ENCODE measurements at regions not wholly inside any gene's neighbourhood (a gene's known extent, or its start where the extent isn't known, plus 50 kb on each side); places are given as distances from the start of the nearest gene placed in this dataset.

DNA sequence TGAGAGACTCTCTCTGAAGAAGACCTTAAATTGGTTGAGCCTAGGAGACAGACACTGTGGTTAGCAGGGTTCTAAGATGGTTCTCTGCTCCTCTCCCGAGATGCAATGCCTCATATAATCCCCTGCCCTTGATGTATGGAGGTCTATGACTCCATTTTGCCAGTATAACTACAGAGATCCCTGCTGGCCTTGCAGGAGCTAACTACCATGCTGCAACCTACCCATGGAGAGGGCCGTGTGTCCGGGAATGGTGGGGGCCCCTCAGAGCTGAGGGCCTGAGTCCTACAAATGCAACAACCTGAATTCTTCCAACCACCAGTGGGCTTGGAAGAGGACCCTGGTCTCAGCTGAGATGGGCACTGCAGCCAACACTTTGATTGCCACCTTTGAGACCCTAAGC lies 388.0 kb downstream of the SETD4 start:
- TF ChIP-seq, protein P1, sequence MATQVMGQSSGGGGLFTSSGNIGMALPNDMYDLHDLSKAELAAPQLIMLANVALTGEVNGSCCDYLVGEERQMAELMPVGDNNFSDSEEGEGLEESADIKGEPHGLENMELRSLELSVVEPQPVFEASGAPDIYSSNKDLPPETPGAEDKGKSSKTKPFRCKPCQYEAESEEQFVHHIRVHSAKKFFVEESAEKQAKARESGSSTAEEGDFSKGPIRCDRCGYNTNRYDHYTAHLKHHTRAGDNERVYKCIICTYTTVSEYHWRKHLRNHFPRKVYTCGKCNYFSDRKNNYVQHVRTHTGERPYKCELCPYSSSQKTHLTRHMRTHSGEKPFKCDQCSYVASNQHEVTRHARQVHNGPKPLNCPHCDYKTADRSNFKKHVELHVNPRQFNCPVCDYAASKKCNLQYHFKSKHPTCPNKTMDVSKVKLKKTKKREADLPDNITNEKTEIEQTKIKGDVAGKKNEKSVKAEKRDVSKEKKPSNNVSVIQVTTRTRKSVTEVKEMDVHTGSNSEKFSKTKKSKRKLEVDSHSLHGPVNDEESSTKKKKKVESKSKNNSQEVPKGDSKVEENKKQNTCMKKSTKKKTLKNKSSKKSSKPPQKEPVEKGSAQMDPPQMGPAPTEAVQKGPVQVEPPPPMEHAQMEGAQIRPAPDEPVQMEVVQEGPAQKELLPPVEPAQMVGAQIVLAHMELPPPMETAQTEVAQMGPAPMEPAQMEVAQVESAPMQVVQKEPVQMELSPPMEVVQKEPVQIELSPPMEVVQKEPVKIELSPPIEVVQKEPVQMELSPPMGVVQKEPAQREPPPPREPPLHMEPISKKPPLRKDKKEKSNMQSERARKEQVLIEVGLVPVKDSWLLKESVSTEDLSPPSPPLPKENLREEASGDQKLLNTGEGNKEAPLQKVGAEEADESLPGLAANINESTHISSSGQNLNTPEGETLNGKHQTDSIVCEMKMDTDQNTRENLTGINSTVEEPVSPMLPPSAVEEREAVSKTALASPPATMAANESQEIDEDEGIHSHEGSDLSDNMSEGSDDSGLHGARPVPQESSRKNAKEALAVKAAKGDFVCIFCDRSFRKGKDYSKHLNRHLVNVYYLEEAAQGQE (IDR thresholded peaks at IDR 0.05; ENCODE audit: low read depth, low read length), result no peak
- TF ChIP-seq JUND (IDR thresholded peaks at IDR 0.05), result no peak

Data from SK-N-SH (cell line).